Nephron (organoid): ENCODE measurements at regions not wholly inside any gene's neighbourhood (a gene's known extent, or its start where the extent isn't known, plus 50 kb on each side); places are given as distances from the start of the nearest gene placed in this dataset.

Experiments used
- H3K27ac Mint-ChIP-seq, 3 experiments: 2 replicates each; pipeline ENCODE4 v1.8.0; 2020; ENCODE audit warnings: mixed read lengths in 3 of 3, mild to moderate bottlenecking in 2 of 3, moderate library complexity in 1 of 3
- H3K27me3 Mint-ChIP-seq: 2 replicates; pipeline ENCODE4 v1.8.0; 2021; ENCODE audit warnings: low read depth, mild to moderate bottlenecking, moderate library complexity, mixed read lengths
- H3K36me3 Mint-ChIP-seq: 2 replicates; pipeline ENCODE4 v1.8.0; 2020; ENCODE audit warnings: low read depth, mixed read lengths
- H3K4me1 Mint-ChIP-seq: 2 replicates; pipeline ENCODE4 v1.8.0; 2020; ENCODE audit warnings: mixed read lengths
- H3K4me3 Mint-ChIP-seq, 3 experiments: 2 replicates each; pipeline ENCODE4 v1.8.0; 2020; ENCODE audit warnings: mild to moderate bottlenecking in 3 of 3, mixed read lengths in 3 of 3, moderate library complexity in 2 of 3
- H3K9me3 Mint-ChIP-seq: 2 replicates; pipeline ENCODE4 v1.8.0; 2020; ENCODE audit warnings: mixed read lengths
- CTCF ChIP-seq, 3 experiments: fragments of 200-600 bp; sonication (generic); IDR thresholded peaks; one replicate each; pipeline ENCODE4 v1.5.0; 2021; ENCODE audit warnings: antibody characterized with exemption in 3 of 3; ENCODE audit not compliant: unreplicated experiment in 3 of 3

- no peak overlapping the region for H3K27ac Mint-ChIP-seq
- no peak overlapping the region for H3K4me3 Mint-ChIP-seq
- no peaks in the 10 kb centered on the region for H3K36me3 Mint-ChIP-seq
- peaks cover 4% of the 10 kb centered on the region for H3K4me1 Mint-ChIP-seq
- no peaks in the 10 kb centered on the region for H3K9me3 Mint-ChIP-seq
- no peak for TF ChIP-seq CTCF (IDR thresholded peaks at IDR 0.05; ENCODE audit: unreplicated experiment in 3 of 3)
- no peaks in the 10 kb centered on the region for H3K27me3 Mint-ChIP-seq
Observed at GRCh38 chr3:110628650-110629301, 442.8 kb upstream of the NECTIN3 start.

GRCh38 chr3:110629917-110630316, 441.7 kb upstream of the NECTIN3 start:
- no peak overlapping the region for H3K27ac Mint-ChIP-seq
- H3K4me1 Mint-ChIP-seq = peaks cover 4% of the 10 kb centered on the region
- no peak for TF ChIP-seq CTCF (IDR thresholded peaks at IDR 0.05; ENCODE audit: unreplicated experiment in 3 of 3)
- H3K4me3 Mint-ChIP-seq = no peak overlapping the region
- no peaks in the 10 kb centered on the region for H3K9me3 Mint-ChIP-seq
- H3K36me3 Mint-ChIP-seq = no peaks in the 10 kb centered on the region
- no peaks in the 10 kb centered on the region for H3K27me3 Mint-ChIP-seq

GRCh38 chr3:110644203-110644602, 427.4 kb upstream of the NECTIN3 start:
- Mint-ChIP-seq H3K27ac (no peak overlapping the region), H3K4me1 (no peaks in the 10 kb centered on the region), H3K9me3 (no peaks in the 10 kb centered on the region), H3K36me3 (peaks cover 2% of the 10 kb centered on the region), H3K4me3 (no peak overlapping the region), H3K27me3 (no peaks in the 10 kb centered on the region)
- no peak for TF ChIP-seq CTCF (IDR thresholded peaks at IDR 0.05; ENCODE audit: unreplicated experiment in 3 of 3)

- no peak overlapping the region for H3K4me3 Mint-ChIP-seq
- no peak overlapping the region for H3K27ac Mint-ChIP-seq
- no peak for TF ChIP-seq CTCF (IDR thresholded peaks at IDR 0.05; ENCODE audit: unreplicated experiment in 3 of 3)
- no peaks in the 10 kb centered on the region for H3K36me3 Mint-ChIP-seq
- H3K9me3 Mint-ChIP-seq = no peaks in the 10 kb centered on the region
- H3K4me1 Mint-ChIP-seq = no peaks in the 10 kb centered on the region
- H3K27me3 Mint-ChIP-seq = no peaks in the 10 kb centered on the region
Observed at GRCh38 chr3:110646055-110646454, 425.6 kb upstream of the NECTIN3 start.

- Mint-ChIP-seq H3K27me3 (no peaks in the 10 kb centered on the region), H3K4me1 (no peaks in the 10 kb centered on the region), H3K27ac (no peak overlapping the region), H3K9me3 (no peaks in the 10 kb centered on the region), H3K36me3 (no peaks in the 10 kb centered on the region), H3K4me3 (no peak overlapping the region)
- TF ChIP-seq CTCF (IDR thresholded peaks at IDR 0.05; ENCODE audit: unreplicated experiment in 3 of 3) = no peak
Observed at GRCh38 chr3:110646496-110646895, 425.1 kb upstream of the NECTIN3 start.

GRCh38 chr3:110647586-110647985, 424.0 kb upstream of the NECTIN3 start:
- H3K9me3 Mint-ChIP-seq = no peaks in the 10 kb centered on the region
- no peaks in the 10 kb centered on the region for H3K27me3 Mint-ChIP-seq
- H3K36me3 Mint-ChIP-seq = no peaks in the 10 kb centered on the region
- H3K4me1 Mint-ChIP-seq = no peaks in the 10 kb centered on the region
- no peak overlapping the region for H3K4me3 Mint-ChIP-seq
- no peak overlapping the region for H3K27ac Mint-ChIP-seq
- TF ChIP-seq CTCF (IDR thresholded peaks at IDR 0.05; ENCODE audit: unreplicated experiment in 3 of 3) = no peak
